GM18505 (cell line): ENCODE measurements at regions not wholly inside any gene's neighbourhood (a gene's known extent, or its start where the extent isn't known, plus 50 kb on each side); places are given as distances from the start of the nearest gene placed in this dataset.
"Not testable (repeated sequence)": the region's sequence is repeated elsewhere in the genome, so short reads cannot be mapped to it uniquely, and the experiment has no call there.

ENCODE experiments used
- ATAC-seq: cut with Tn5 transposase; IDR thresholded peaks from one replicate; pipeline ENCODE4 v1.9.1; 2021; ENCODE audit not compliant: unreplicated experiment
- POLR2A ChIP-seq: IDR thresholded peaks from 4 replicates; pipeline ENCODE4 v1.6.1; 2011; ENCODE audit warnings: borderline replicate concordance; ENCODE audit not compliant: insufficient read depth, insufficient read length; ENCODE audit errors: extremely low read depth

DNA sequence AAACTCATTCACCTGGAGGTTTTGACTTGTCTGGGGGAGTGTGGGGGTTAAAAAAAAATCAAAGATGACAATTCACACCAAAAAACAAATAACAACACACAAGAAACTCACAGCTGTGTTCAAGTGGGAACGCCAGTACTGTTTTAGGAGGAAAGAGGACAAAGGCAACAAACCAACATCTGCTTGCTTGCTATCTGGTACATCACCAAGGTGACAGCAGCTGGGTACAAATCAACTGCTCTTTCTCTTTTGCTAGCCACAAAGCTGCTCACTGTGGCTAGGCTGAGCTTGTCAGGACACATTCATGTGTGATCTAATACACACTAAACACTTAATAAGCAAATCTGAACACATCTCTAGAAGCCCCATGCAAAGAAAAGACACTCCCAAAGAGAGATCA, 128.0 kb upstream of the RAP1B start:
- no peak for TF ChIP-seq POLR2A
- ATAC-seq, result peak; percentile 48

DNA sequence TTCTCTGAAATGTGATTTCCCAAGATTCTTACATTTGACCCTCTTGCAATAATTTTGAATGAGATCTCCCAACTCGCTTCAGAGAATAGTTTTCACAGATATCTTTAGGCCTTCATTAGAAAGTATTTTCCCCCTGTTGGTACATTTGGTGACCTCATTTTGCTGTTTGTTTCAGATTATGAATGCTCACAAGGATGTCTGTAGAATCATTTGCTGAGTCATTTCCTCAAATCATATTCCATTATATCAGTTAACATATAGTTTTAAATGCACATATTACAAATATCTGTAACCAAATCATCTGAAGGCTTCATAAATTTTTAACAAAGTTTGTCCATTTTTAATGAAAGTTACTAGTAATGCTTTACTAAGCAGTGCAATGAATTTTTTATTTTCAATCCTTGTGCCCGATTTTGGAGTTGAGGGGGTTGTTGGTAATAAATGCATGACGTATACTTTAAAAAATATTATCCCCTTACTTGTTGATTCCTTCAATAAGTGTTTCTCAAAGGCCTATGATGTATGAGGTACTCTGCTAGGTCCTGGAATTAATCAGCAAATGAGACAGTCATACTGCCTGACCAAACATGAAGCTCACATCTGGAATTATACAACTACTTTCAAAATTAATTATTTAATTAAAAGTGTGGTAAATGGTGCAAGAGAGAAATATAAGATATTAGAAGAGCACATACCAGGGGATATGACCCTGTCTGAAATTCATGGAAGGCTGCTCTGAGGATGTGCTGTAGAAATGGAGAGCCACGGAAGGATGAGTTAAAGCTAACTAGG, 126.9 kb upstream of the RAP1B start:
- ATAC-seq, result no peak
- TF ChIP-seq POLR2A, result no peak

- not testable (repeated sequence) for ATAC-seq
Observed at GRCh38 chr12:68484578-68484977, 126.1 kb upstream of the RAP1B start.

DNA sequence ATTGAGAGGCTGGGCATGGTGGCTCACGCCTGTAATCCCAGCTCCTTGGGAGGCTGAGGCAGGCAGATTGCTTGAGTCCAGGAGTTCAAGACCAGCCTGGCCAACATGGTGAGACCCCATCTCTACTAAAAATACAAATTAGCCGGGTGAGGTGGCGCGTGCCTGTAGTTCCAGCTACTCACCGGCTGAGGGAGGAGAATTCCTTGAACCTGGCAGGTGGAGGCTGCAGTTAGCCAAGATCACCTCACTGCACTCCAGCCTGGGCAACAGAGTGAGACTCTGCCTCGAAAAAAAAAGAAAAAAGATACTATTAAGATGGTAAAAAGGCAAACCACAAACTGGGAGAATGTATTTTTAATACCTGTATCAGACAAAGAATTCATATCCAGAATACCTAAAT, 124.2 kb upstream of the RAP1B start:
- ATAC-seq, result not testable (repeated sequence)

DNA sequence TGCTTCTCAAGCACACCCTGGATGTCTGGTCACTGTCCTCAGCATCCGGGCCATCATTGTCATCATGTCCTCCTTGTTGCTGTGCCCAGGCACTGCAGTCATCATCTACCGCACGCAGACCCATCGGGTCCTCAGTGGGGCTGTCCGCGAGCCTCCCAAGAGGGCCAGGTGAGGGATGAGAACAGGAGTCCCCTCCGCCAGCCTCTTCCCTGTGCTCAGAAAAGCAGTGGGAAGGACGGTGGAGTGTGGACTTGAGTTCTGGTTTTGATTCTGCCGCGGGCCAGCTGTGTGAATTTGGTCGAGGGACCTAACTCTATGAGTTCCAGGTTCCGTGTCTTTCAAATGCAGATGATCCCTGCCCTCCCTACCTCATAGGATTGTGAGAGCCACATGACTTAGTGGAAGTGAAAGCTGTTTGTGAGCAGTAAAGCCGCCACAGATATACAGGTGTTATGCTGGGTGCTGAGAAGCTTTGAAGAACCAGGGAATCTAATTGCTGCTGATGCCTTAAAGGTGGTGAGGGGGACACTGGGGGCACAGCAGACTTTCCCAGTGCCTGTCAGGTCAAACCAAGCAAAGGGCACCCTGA, 122.9 kb upstream of the RAP1B start:
- no peak for TF ChIP-seq POLR2A
- no peak for ATAC-seq

DNA sequence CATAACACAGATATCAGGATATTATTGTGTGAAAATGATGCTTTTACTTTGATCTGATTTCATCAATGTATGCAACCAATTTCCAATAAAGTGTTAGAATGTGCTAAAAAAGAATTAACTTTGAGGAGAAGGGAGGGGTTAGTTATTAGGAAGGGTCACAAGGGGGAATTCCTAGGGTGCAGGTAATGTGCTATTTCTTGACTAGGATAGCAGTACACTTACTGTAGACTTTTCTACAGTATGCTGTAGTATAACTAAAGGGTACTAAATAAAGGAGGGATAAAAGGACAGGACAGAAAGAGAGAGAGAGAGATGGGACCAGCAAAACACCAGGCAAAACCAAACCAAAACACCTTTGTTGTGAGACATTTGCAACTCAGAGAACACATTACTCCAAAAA, 121.4 kb upstream of the RAP1B start:
- no peak for ATAC-seq
- TF ChIP-seq POLR2A, result no peak

GRCh38 chr12:68490476-68490875, 120.2 kb upstream of the RAP1B start:
- ATAC-seq, result no peak

GRCh38 chr12:68491204-68491960, 119.3 kb upstream of the RAP1B start:
- TF ChIP-seq POLR2A, result no peak
- no peak for ATAC-seq

More at GRCh38 chr12:68490476-68490875, 120.2 kb upstream of the RAP1B start:
- TF ChIP-seq POLR2A, result no peak

DNA sequence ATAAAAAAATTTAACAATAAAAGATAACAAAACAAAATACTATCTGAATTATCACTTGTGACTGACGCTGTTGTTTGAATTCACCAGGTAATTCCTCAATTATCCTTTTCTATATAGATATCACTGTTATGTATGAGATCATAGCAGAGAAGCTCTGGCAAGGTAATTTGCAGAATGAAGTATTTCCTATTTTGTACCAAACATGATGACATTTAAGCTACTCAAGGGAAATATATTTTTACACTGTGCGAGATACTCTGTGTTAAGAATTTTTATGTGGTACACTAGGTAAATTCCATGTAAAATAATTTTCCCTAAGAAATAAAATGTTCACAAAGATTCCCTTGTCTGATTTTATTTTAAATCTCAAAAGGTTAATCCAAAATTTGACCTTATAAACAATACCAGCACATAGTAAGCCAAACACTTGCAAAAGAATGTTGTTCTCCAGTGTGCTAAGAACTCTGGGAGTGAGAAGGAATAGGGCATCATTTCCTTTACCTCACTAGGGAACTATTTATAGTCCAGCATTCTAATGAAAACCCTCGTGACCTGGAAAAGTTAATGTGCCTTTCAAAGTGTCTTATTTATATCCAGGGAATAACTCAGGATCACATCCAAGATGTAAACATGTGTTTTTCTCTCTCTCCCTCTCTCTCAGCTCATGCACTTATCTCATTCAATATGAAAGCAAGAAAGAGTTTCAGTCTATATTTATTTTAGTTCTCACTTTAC, 115.2 kb upstream of the RAP1B start:
- no peak for ATAC-seq
- no peak for TF ChIP-seq POLR2A

DNA sequence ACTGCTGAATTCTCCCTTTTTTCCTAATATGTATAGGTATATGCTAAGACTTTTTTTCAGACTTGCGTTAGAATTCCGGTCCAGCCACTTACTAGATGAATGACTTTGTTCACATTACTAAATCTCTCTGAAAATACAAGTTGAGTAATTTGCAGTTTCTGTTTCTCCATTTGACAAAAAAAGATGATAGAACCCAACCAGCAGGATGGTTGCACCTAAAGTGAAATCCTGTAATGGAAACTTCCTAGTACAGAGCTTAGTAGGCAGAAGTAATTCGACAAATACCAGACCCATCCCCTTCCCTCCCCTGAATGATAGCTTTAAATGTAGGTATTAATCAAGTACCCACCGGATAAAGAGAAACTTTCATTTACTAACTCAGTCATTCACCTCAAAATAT, 113.6 kb upstream of the RAP1B start:
- TF ChIP-seq POLR2A, result no peak
- ATAC-seq, result no peak

- TF ChIP-seq POLR2A, result no peak
- ATAC-seq, result no peak
Observed at GRCh38 chr12:68497702-68498101, 113.0 kb upstream of the RAP1B start.

GRCh38 chr12:68498736-68499135, 112.0 kb upstream of the RAP1B start:
- TF ChIP-seq POLR2A, result no peak
- ATAC-seq, result no peak

DNA sequence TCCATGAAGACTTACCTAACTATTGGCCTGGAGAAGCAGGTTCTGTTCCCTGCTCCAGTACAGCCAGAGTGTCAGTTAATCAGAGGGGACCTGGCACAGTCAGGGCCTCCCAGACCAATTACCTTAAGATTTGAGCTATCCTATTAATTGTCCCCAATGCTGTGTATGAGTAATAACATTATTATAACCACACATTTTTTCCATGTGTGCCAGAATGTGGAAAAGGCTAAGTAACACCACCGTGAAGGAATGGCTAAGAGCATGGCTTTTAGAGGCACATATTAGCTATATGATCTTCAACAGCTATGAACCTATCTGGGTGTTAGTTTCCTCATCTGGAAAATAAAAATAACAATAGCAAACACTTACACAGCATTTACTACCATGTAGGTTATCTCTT, 111.1 kb upstream of the RAP1B start:
- no peak for ATAC-seq
- TF ChIP-seq POLR2A, result no peak
